ENCODE measurements at regions not wholly inside any gene's neighbourhood (a gene's known extent, or its start where the extent isn't known, plus 50 kb on each side); places are given as distances from the start of the nearest gene placed in this dataset.
"Not testable (repeated sequence)": the region's sequence is repeated elsewhere in the genome, so short reads cannot be mapped to it uniquely, and the experiment has no call there.

DNA sequence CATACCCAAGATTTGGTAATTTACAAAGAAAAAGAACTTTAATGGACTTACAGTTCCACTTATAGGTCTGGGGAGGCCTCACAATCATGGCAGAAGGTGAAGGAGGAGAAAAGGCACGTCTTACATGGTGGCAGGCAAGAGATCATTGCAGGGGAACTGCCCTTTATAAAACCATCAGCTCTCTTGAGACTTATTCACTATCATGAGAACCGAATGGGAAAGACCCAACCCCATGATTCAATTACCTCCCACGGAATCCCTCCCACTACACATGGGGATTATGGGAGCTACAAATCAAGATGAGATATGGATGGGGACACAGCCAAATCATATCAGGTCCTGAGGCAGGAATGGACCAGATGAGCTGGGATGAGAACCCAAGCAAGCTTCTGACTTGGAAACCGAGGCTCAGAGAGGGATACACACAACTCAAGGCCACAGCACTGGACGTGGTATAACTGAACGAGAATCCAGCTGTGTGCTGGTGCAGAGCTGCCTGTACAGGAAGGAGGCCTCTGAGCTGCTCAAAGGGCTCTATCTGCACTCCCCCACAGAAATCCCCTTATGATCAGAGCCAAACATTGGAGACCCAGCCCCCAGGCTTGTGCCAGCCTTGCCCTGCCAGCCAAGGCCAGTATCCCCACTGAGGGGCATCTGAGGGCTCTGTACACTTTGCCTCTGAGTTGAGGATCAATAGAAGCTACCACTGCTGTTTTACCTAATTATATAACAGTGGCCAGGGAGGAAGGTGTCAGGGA, 137.8 kb downstream of the CEBPB start:
- no peaks in the 10 kb centered on the region for H3K9me3 ChIP-seq (ENCODE audit: low read depth, low read length)
- peaks cover 36% of the 10 kb centered on the region for H3K4me1 ChIP-seq (ENCODE audit: insufficient read depth, low read length)
- no peak overlapping the region for H3K4me3 ChIP-seq (ENCODE audit: low read length)
- H3K27me3 ChIP-seq (ENCODE audit: insufficient read depth, low read length) = no peaks in the 10 kb centered on the region

GRCh38 chr20:50328996-50329898, 138.6 kb downstream of the CEBPB start:
- no peaks in the 10 kb centered on the region for H3K9me3 ChIP-seq (ENCODE audit: low read depth, low read length)
- no peaks in the 10 kb centered on the region for H3K27me3 ChIP-seq (ENCODE audit: insufficient read depth, low read length)
- no peak overlapping the region for H3K4me3 ChIP-seq (ENCODE audit: low read length)
- peaks cover 35% of the 10 kb centered on the region for H3K4me1 ChIP-seq (ENCODE audit: insufficient read depth, low read length)

DNA sequence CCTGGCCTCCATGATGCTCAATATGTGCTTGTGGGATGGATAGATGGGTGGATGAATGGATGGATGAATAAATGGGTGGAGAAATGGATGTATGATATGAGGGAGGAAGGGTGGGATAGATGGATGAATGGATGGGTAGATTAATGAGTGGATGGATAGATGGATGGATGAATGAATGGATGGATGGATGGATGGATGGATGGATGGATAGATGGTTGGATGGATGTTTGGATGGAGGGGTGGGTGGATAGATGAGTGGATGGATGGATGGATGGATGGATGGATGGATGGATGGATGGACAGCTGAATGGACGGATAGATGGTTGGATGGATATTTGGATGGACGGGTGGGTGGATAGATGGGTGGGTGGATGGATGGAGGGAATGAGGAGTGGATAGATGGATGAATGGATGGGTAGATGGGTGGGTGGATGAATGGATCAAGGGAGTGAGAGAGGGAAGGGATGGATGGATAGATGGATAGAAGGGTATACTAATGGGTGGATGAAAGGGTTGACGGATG, 139.4 kb downstream of the CEBPB start:
- Histone ChIP-seq H3K4me1 (ENCODE audit: insufficient read depth, low read length) (peaks cover 35% of the 10 kb centered on the region), H3K4me3 (ENCODE audit: low read length) (no peak overlapping the region), H3K27me3 (ENCODE audit: insufficient read depth, low read length) (no peaks in the 10 kb centered on the region), H3K9me3 (ENCODE audit: low read depth, low read length) (no peaks in the 10 kb centered on the region)

- Histone ChIP-seq H3K27me3 (ENCODE audit: insufficient read depth, low read length) (no peaks in the 10 kb centered on the region), H3K9me3 (ENCODE audit: low read depth, low read length) (no peaks in the 10 kb centered on the region), H3K4me1 (ENCODE audit: insufficient read depth, low read length) (peaks cover 35% of the 10 kb centered on the region), H3K4me3 (ENCODE audit: low read length) (no peak overlapping the region)
Observed at GRCh38 chr20:50330504-50331313, 140.1 kb downstream of the CEBPB start.

- Histone ChIP-seq H3K27me3 (ENCODE audit: insufficient read depth, low read length) (no peaks in the 10 kb centered on the region), H3K4me1 (ENCODE audit: insufficient read depth, low read length) (peaks cover 35% of the 10 kb centered on the region), H3K9me3 (ENCODE audit: low read depth, low read length) (no peaks in the 10 kb centered on the region), H3K4me3 (ENCODE audit: low read length) (no peak overlapping the region)
Observed at GRCh38 chr20:50331469-50332363, 141.1 kb downstream of the CEBPB start.

- Histone ChIP-seq H3K9me3 (ENCODE audit: low read depth, low read length) (no peaks in the 10 kb centered on the region), H3K4me1 (ENCODE audit: insufficient read depth, low read length) (peaks cover 37% of the 10 kb centered on the region), H3K4me3 (ENCODE audit: low read length) (no peak overlapping the region), H3K27me3 (ENCODE audit: insufficient read depth, low read length) (no peaks in the 10 kb centered on the region)
Observed at GRCh38 chr20:50332491-50332980, 141.9 kb downstream of the CEBPB start.

DNA sequence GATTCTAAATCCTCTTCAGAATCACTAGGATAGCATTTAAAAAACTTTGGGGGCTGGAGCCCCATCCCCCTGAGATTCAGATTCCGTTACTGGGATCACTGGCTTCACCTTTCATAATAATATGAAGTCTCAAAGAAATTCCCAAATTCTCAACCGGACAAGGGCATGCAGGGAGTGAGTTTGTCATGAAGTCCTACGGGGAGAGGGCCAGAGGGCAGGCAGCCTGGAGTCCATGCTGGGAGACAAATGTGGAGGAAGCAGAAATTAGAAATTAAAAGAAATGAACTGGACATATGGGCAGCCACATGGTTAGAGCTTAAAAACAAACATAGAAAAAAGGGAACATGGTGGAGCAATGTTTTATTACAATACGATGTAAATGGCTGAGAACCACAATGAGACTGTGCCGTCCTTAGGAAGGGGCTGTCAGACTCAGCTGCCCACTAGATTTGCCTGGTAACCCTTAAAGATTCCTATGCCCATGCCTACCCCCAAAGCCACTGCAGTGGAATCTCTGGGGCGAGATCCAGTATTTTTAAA, 142.6 kb downstream of the CEBPB start:
- peaks cover 44% of the 10 kb centered on the region for H3K4me1 ChIP-seq (ENCODE audit: insufficient read depth, low read length)
- no peaks in the 10 kb centered on the region for H3K9me3 ChIP-seq (ENCODE audit: low read depth, low read length)
- no peak overlapping the region for H3K4me3 ChIP-seq (ENCODE audit: low read length)
- no peaks in the 10 kb centered on the region for H3K27me3 ChIP-seq (ENCODE audit: insufficient read depth, low read length)

DNA sequence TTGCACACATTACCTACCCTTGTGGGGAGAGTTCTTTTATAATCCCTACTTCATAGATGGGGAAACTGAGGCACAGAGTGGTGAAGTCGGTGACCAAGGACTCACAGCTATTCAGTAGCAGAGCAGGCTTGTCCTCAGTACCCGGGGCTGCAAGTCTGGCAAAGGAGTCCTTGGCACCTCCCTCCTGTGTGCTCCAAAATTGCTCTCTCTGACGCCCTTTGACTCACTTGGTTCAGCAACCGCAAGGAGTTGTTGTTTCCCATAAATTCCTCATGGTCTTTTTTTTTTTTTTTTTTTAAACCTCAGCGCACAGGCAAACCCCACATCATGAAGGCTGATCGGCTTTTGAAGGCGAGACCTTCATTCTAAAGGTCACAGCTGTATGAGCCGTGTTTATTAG, 143.2 kb downstream of the CEBPB start:
- H3K9me3 ChIP-seq (ENCODE audit: low read depth, low read length) = no peaks in the 10 kb centered on the region
- H3K27me3 ChIP-seq (ENCODE audit: insufficient read depth, low read length) = no peaks in the 10 kb centered on the region
- no peak overlapping the region for H3K4me3 ChIP-seq (ENCODE audit: low read length)
- peaks cover 50% of the 10 kb centered on the region for H3K4me1 ChIP-seq (ENCODE audit: insufficient read depth, low read length)

- peaks cover 57% of the 10 kb centered on the region for H3K4me1 ChIP-seq (ENCODE audit: insufficient read depth, low read length)
Observed at GRCh38 chr20:50334512-50334911, 143.9 kb downstream of the CEBPB start.

GRCh38 chr20:50335105-50335504, 144.5 kb downstream of the CEBPB start:
- Histone ChIP-seq H3K9me3 (ENCODE audit: low read depth, low read length) (no peaks in the 10 kb centered on the region), H3K4me1 (ENCODE audit: insufficient read depth, low read length) (peaks cover 63% of the 10 kb centered on the region), H3K4me3 (ENCODE audit: low read length) (no peak overlapping the region), H3K27me3 (ENCODE audit: insufficient read depth, low read length) (no peaks in the 10 kb centered on the region)

More at GRCh38 chr20:50334512-50334911, 143.9 kb downstream of the CEBPB start:
- H3K9me3 ChIP-seq (ENCODE audit: low read depth, low read length); H3K4me3 ChIP-seq (ENCODE audit: low read length); H3K27me3 ChIP-seq (ENCODE audit: insufficient read depth, low read length): not testable (repeated sequence)

DNA sequence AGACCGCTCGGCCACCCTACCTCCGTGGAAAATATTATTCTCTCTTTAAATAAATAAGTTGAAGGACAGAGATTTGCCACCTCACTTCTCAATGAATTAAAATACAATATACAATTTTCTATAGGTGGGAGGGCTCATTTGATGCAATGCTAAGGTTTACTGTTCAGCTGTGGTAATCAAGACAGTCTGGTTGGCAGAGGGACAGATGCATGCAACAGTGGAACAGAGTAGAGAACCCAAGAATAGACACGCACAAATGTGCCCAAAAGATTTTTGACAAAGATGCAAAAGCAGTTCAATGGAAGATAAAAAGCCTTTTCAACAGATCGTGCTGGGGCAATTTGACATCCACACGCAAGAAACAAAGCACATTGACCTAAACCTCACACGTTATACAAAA, 145.2 kb downstream of the CEBPB start:
- H3K4me3 ChIP-seq (ENCODE audit: low read length) = no peak overlapping the region
- H3K4me1 ChIP-seq (ENCODE audit: insufficient read depth, low read length) = peaks cover 64% of the 10 kb centered on the region
- H3K9me3 ChIP-seq (ENCODE audit: low read depth, low read length) = no peaks in the 10 kb centered on the region
- H3K27me3 ChIP-seq (ENCODE audit: insufficient read depth, low read length) = no peaks in the 10 kb centered on the region

DNA sequence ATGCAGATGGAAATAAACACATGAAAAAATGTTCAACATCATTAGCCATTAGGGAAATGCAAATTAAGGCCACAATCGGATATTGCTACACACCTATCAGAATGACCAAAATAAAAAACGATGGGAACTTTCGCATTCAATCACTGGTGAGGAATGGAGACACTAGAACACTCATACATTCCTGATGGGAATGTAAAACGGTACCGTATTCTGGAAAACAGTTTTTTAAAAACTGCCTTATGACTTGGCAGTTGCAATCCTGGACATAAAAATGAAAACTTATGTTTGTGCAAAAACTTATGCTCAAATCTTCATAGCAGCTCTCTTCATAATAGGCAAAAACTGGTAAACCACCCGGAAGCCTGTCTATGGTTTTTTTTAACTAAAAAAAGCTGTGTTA, 146.0 kb downstream of the CEBPB start:
- no peaks in the 10 kb centered on the region for H3K9me3 ChIP-seq (ENCODE audit: low read depth, low read length)
- H3K4me3 ChIP-seq (ENCODE audit: low read length) = no peak overlapping the region
- no peaks in the 10 kb centered on the region for H3K27me3 ChIP-seq (ENCODE audit: insufficient read depth, low read length)
- H3K4me1 ChIP-seq (ENCODE audit: insufficient read depth, low read length) = peaks cover 61% of the 10 kb centered on the region

DNA sequence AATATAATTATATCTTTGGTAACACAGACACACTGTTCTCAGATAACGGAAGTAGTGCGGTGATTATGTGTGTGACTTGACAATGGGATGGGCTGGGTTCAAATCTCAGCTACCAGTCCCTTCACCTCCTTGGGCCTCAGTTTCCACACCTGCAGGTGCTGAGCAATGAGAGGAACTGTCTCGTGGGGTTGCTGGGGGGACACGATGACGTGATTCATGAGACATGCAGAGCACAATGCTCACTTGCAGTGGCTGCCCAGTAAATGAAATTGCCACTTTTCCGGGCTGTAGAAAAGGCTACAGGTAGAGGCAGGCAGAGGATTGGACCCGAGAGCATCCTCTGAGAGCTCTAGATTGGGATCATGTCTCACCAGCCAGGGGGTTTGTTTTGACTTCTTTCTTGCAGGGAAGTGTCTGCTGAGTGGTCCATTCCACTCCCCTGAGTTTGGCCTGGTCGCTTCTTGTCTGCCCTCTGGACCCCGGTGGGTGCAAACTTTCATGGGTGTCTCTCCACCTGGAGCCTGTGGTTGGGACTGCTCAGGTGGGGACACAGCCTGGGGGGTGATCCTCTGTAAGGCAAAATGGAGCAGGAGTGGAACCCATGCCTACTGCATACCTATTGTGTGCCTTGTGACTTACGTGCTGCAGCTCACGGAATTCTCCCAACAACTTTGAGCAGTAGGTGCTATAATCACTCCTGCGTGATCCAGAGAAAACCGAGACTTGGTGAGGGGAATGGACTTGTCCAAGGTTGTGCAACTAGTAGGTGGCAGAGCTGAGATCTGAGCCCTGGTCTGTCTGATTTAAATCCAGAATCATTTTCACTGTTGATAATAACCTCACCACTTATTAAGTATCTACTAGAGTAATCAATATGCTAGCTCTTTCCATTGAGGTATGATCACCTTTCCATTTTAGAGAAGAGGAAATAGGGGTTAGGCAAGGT, 147.2 kb downstream of the CEBPB start:
- Histone ChIP-seq H3K4me1 (ENCODE audit: insufficient read depth, low read length) (peaks cover 49% of the 10 kb centered on the region), H3K27me3 (ENCODE audit: insufficient read depth, low read length) (no peaks in the 10 kb centered on the region), H3K9me3 (ENCODE audit: low read depth, low read length) (no peaks in the 10 kb centered on the region), H3K4me3 (ENCODE audit: low read length) (no peak overlapping the region)
